ENCODE measurements at regions not wholly inside any gene's neighbourhood (a gene's known extent, or its start where the extent isn't known, plus 50 kb on each side); places are given as distances from the start of the nearest gene placed in this dataset.
"Not testable (repeated sequence)": the region's sequence is repeated elsewhere in the genome, so short reads cannot be mapped to it uniquely, and the experiment has no call there.

- H3K27ac ChIP-seq = not testable (repeated sequence)
These were observed 111.6 kb upstream of the PLGLB2 start for GRCh38 chr2:87636246-87636645.

GRCh38 chr2:87636735-87637134, 111.2 kb upstream of the PLGLB2 start:
- not testable (repeated sequence) for H3K27ac ChIP-seq

- not testable (repeated sequence) for H3K27ac ChIP-seq
These were observed 110.5 kb upstream of the PLGLB2 start for GRCh38 chr2:87637249-87637990.

GRCh38 chr2:87638114-87638807, 109.6 kb upstream of the PLGLB2 start:
- not testable (repeated sequence) for H3K27ac ChIP-seq

GRCh38 chr2:87638872-87639271, 109.0 kb upstream of the PLGLB2 start:
- not testable (repeated sequence) for H3K27ac ChIP-seq

- not testable (repeated sequence) for H3K27ac ChIP-seq
These were observed 108.0 kb upstream of the PLGLB2 start for GRCh38 chr2:87639801-87640440.

- not testable (repeated sequence) for H3K27ac ChIP-seq
These were observed 106.8 kb upstream of the PLGLB2 start for GRCh38 chr2:87640961-87641563.

- not testable (repeated sequence) for H3K27ac ChIP-seq
These were observed 104.7 kb upstream of the PLGLB2 start for GRCh38 chr2:87643165-87643564.

GRCh38 chr2:87647737-87648498, 100.0 kb upstream of the PLGLB2 start:
- H3K27ac ChIP-seq = not testable (repeated sequence)

GRCh38 chr2:87648815-87649214, 99.1 kb upstream of the PLGLB2 start:
- not testable (repeated sequence) for H3K27ac ChIP-seq

- H3K27ac ChIP-seq = not testable (repeated sequence)
These were observed 98.0 kb upstream of the PLGLB2 start for GRCh38 chr2:87649871-87650270.

GRCh38 chr2:87650837-87651236, 97.0 kb upstream of the PLGLB2 start:
- H3K27ac ChIP-seq = not testable (repeated sequence)

- not testable (repeated sequence) for H3K27ac ChIP-seq
These were observed 96.3 kb upstream of the PLGLB2 start for GRCh38 chr2:87651589-87651988.

GRCh38 chr2:87653373-87653772, 94.5 kb upstream of the PLGLB2 start:
- not testable (repeated sequence) for H3K27ac ChIP-seq

- not testable (repeated sequence) for H3K27ac ChIP-seq
These were observed 93.6 kb upstream of the PLGLB2 start for GRCh38 chr2:87654136-87654814.

GRCh38 chr2:87657915-87658314, 90.0 kb upstream of the PLGLB2 start:
- H3K27ac ChIP-seq = not testable (repeated sequence)

GRCh38 chr2:87658357-87658756, 89.5 kb upstream of the PLGLB2 start:
- H3K27ac ChIP-seq = not testable (repeated sequence)

- H3K27ac ChIP-seq = not testable (repeated sequence)
These were observed 88.9 kb upstream of the PLGLB2 start for GRCh38 chr2:87658976-87659375.

- H3K27ac ChIP-seq = not testable (repeated sequence)
These were observed 87.7 kb upstream of the PLGLB2 start for GRCh38 chr2:87660164-87660563.

GRCh38 chr2:87662316-87663290, 85.3 kb upstream of the PLGLB2 start:
- H3K27ac ChIP-seq = 0 out of 2 replicates have a peak overlapping the region, but pooled peaks have one; percentile 19
